GM19023 (cell line): ENCODE measurements at regions not wholly inside any gene's neighbourhood (a gene's known extent, or its start where the extent isn't known, plus 50 kb on each side); places are given as distances from the start of the nearest gene placed in this dataset.
"Not testable (repeated sequence)": the region's sequence is repeated elsewhere in the genome, so short reads cannot be mapped to it uniquely, and the experiment has no call there.

Experiments
- ATAC-seq: cut with Tn5 transposase; IDR thresholded peaks from one replicate; pipeline ENCODE4 v1.9.1; 2021; ENCODE audit warnings: mild to moderate bottlenecking, moderate library complexity; ENCODE audit not compliant: unreplicated experiment

GRCh38 chr4:116058129-116058528, 944.7 kb upstream of the NDST4 start:
- ATAC-seq: no peak

- no peak for ATAC-seq
Observed at GRCh38 chr4:116055857-116056827, 942.7 kb upstream of the NDST4 start.

GRCh38 chr4:116027311-116027710, 913.9 kb upstream of the NDST4 start:
- no peak for ATAC-seq

GRCh38 chr4:116024954-116025708, 911.7 kb upstream of the NDST4 start:
- ATAC-seq: no peak

GRCh38 chr4:116023049-116023448, 909.6 kb upstream of the NDST4 start:
- no peak for ATAC-seq

- no peak for ATAC-seq
Observed at GRCh38 chr4:116020141-116020722, 906.8 kb upstream of the NDST4 start.

GRCh38 chr4:116018831-116019230, 905.4 kb upstream of the NDST4 start:
- no peak for ATAC-seq

- ATAC-seq: no peak
Observed at GRCh38 chr4:116016201-116016600, 902.8 kb upstream of the NDST4 start.

GRCh38 chr4:116015549-116015948, 902.1 kb upstream of the NDST4 start:
- ATAC-seq: no peak

- ATAC-seq: no peak
Observed at GRCh38 chr4:116015062-116015461, 901.6 kb upstream of the NDST4 start.

GRCh38 chr4:116010923-116011322, 897.5 kb upstream of the NDST4 start:
- ATAC-seq: no peak

GRCh38 chr4:116005806-116006088, 892.3 kb upstream of the NDST4 start:
- no peak for ATAC-seq

GRCh38 chr4:116005037-116005805, 891.8 kb upstream of the NDST4 start:
- no peak for ATAC-seq

GRCh38 chr4:116001291-116001690, 887.9 kb upstream of the NDST4 start:
- ATAC-seq: no peak

- ATAC-seq: no peak
Observed at GRCh38 chr4:115986573-115986972, 873.2 kb upstream of the NDST4 start.

GRCh38 chr4:115975421-115976001, 862.1 kb upstream of the NDST4 start:
- not testable (repeated sequence) for ATAC-seq

GRCh38 chr4:115973768-115974167, 860.3 kb upstream of the NDST4 start:
- ATAC-seq: no peak

GRCh38 chr4:115972967-115973366, 859.5 kb upstream of the NDST4 start:
- no peak for ATAC-seq

GRCh38 chr4:115970859-115971258, 857.4 kb upstream of the NDST4 start:
- ATAC-seq: no peak

- no peak for ATAC-seq
Observed at GRCh38 chr4:115969756-115970155, 856.3 kb upstream of the NDST4 start.

GRCh38 chr4:115965588-115965987, 852.2 kb upstream of the NDST4 start:
- ATAC-seq: no peak
